ENCODE measurements at regions not wholly inside any gene's neighbourhood (a gene's known extent, or its start where the extent isn't known, plus 50 kb on each side); places are given as distances from the start of the nearest gene placed in this dataset.

- ATAC-seq (replicated peaks), result peak; percentile 43
- peak; percentile 47 to 56 (median 49) for DNase-seq
- Mint-ChIP-seq H3K4me1 (ENCODE audit: low read depth in 2 of 2) (no peaks in the 10 kb centered on the region), H3K27me3 (peaks cover 39 to 47% of the 10 kb centered on the region in 2 donors), H3K4me3 (no peak overlapping the region), H3K27ac (no peak overlapping the region), H3K9me3 (no peaks in the 10 kb centered on the region), H3K36me3 (ENCODE audit: insufficient read depth) (no peaks in the 10 kb centered on the region)
These were observed 603.3 kb downstream of the KIF4B start for GRCh38 chr5:155616779-155617392.

- no peak overlapping the region for H3K4me3 Mint-ChIP-seq
These were observed 606.1 kb downstream of the KIF4B start for GRCh38 chr5:155619688-155620087.

GRCh38 chr5:155620821-155621410 is 607.4 kb downstream of the KIF4B start:
- Mint-ChIP-seq H3K27ac (no peak overlapping the region), H3K9me3 (no peaks in the 10 kb centered on the region), H3K4me3 (no peak overlapping the region), H3K27me3 (peaks cover 41 to 48% of the 10 kb centered on the region in 2 donors), H3K4me1 (ENCODE audit: low read depth in 2 of 2) (no peaks in the 10 kb centered on the region), H3K36me3 (ENCODE audit: insufficient read depth) (no peaks in the 10 kb centered on the region)
- DNase-seq (no peak), ATAC-seq (replicated peaks) (no peak)

More at GRCh38 chr5:155619688-155620087, 606.1 kb downstream of the KIF4B start:
- DNase-seq (no peak), ATAC-seq (replicated peaks) (no peak)
- no peaks in the 10 kb centered on the region for H3K9me3 Mint-ChIP-seq
- H3K36me3 Mint-ChIP-seq (ENCODE audit: insufficient read depth), result no peaks in the 10 kb centered on the region
- no peaks in the 10 kb centered on the region for H3K4me1 Mint-ChIP-seq (ENCODE audit: low read depth in 2 of 2)
- H3K27ac Mint-ChIP-seq, result no peak overlapping the region
- peaks cover 41 to 42% of the 10 kb centered on the region in 2 donors for H3K27me3 Mint-ChIP-seq

- Mint-ChIP-seq H3K27ac (no peak overlapping the region), H3K4me3 (no peak overlapping the region), H3K9me3 (no peaks in the 10 kb centered on the region), H3K4me1 (ENCODE audit: low read depth in 2 of 2) (no peaks in the 10 kb centered on the region), H3K27me3 (peaks cover 46 to 58% of the 10 kb centered on the region in 2 donors), H3K36me3 (ENCODE audit: insufficient read depth) (no peaks in the 10 kb centered on the region)
- DNase-seq (no peak), ATAC-seq (replicated peaks) (no peak)
These were observed 611.2 kb downstream of the KIF4B start for GRCh38 chr5:155624597-155625241.

- Mint-ChIP-seq H3K9me3 (no peaks in the 10 kb centered on the region), H3K27me3 (peaks cover 40 to 52% of the 10 kb centered on the region in 2 donors), H3K4me1 (ENCODE audit: low read depth in 2 of 2) (no peaks in the 10 kb centered on the region), H3K27ac (no peak overlapping the region), H3K4me3 (no peak overlapping the region), H3K36me3 (ENCODE audit: insufficient read depth) (no peaks in the 10 kb centered on the region)
- ATAC-seq (replicated peaks) (no peak), DNase-seq (no peak)
These were observed 611.8 kb downstream of the KIF4B start for GRCh38 chr5:155625315-155625714.

GRCh38 chr5:155625897-155626543 is 612.5 kb downstream of the KIF4B start:
- Mint-ChIP-seq H3K27me3 (peaks cover 33 to 51% of the 10 kb centered on the region in 2 donors), H3K4me1 (ENCODE audit: low read depth in 2 of 2) (no peaks in the 10 kb centered on the region), H3K4me3 (no peak overlapping the region), H3K27ac (no peak overlapping the region), H3K9me3 (no peaks in the 10 kb centered on the region), H3K36me3 (ENCODE audit: insufficient read depth) (no peaks in the 10 kb centered on the region)
- DNase-seq (no peak), ATAC-seq (replicated peaks) (no peak)

GRCh38 chr5:155626592-155626991 is 613.0 kb downstream of the KIF4B start:
- H3K27me3 Mint-ChIP-seq, result peaks cover 28 to 51% of the 10 kb centered on the region in 2 donors
- no peaks in the 10 kb centered on the region for H3K4me1 Mint-ChIP-seq (ENCODE audit: low read depth in 2 of 2)
- DNase-seq (no peak), ATAC-seq (replicated peaks) (no peak)
- H3K27ac Mint-ChIP-seq, result no peak overlapping the region
- H3K9me3 Mint-ChIP-seq, result no peaks in the 10 kb centered on the region
- H3K36me3 Mint-ChIP-seq (ENCODE audit: insufficient read depth), result no peaks in the 10 kb centered on the region
- no peak overlapping the region for H3K4me3 Mint-ChIP-seq

- Mint-ChIP-seq H3K4me1 (ENCODE audit: low read depth in 2 of 2) (no peaks in the 10 kb centered on the region), H3K27me3 (peaks cover 24 to 47% of the 10 kb centered on the region in 2 donors), H3K4me3 (no peak overlapping the region), H3K9me3 (no peaks in the 10 kb centered on the region), H3K27ac (no peak overlapping the region), H3K36me3 (ENCODE audit: insufficient read depth) (peaks cover 3% of the 10 kb centered on the region)
- DNase-seq, result no peak
- ATAC-seq (replicated peaks), result no peak
These were observed 614.8 kb downstream of the KIF4B start for GRCh38 chr5:155628346-155628745.

- peaks cover 3% of the 10 kb centered on the region for H3K36me3 Mint-ChIP-seq (ENCODE audit: insufficient read depth)
- H3K27me3 Mint-ChIP-seq, result peaks cover 18 to 35% of the 10 kb centered on the region in 2 donors
- no peak for DNase-seq
- H3K27ac Mint-ChIP-seq, result no peak overlapping the region
- ATAC-seq (replicated peaks), result no peak
- no peaks in the 10 kb centered on the region for H3K9me3 Mint-ChIP-seq
- H3K4me1 Mint-ChIP-seq (ENCODE audit: low read depth in 2 of 2), result peaks cover 0 to 3% of the 10 kb centered on the region in 2 donors
- H3K4me3 Mint-ChIP-seq, result no peak overlapping the region
These were observed 616.0 kb downstream of the KIF4B start for GRCh38 chr5:155629597-155629996.

- Mint-ChIP-seq H3K27ac (no peak overlapping the region), H3K9me3 (no peaks in the 10 kb centered on the region), H3K36me3 (ENCODE audit: insufficient read depth) (peaks cover 3% of the 10 kb centered on the region), H3K4me1 (ENCODE audit: low read depth in 2 of 2) (peaks cover 0 to 3% of the 10 kb centered on the region in 2 donors), H3K27me3 (peaks cover 20 to 29% of the 10 kb centered on the region in 2 donors), H3K4me3 (no peak overlapping the region)
- DNase-seq (no peak), ATAC-seq (replicated peaks) (no peak)
These were observed 617.6 kb downstream of the KIF4B start for GRCh38 chr5:155631116-155631515.

GRCh38 chr5:155633338-155633957 is 619.9 kb downstream of the KIF4B start:
- no peak for ATAC-seq (replicated peaks)
- H3K27me3 Mint-ChIP-seq, result peaks cover 10 to 12% of the 10 kb centered on the region in 2 donors
- H3K27ac Mint-ChIP-seq, result no peak overlapping the region
- H3K4me3 Mint-ChIP-seq, result no peak overlapping the region
- no peak for DNase-seq
- no peaks in the 10 kb centered on the region for H3K9me3 Mint-ChIP-seq
- peaks cover 3% of the 10 kb centered on the region for H3K36me3 Mint-ChIP-seq (ENCODE audit: insufficient read depth)
- H3K4me1 Mint-ChIP-seq (ENCODE audit: low read depth in 2 of 2), result peaks cover 0 to 3% of the 10 kb centered on the region in 2 donors

- no peak for DNase-seq
- peaks cover 0 to 5% of the 10 kb centered on the region in 2 donors for H3K9me3 Mint-ChIP-seq
- H3K27ac Mint-ChIP-seq, result no peak overlapping the region
- no peaks in the 10 kb centered on the region for H3K36me3 Mint-ChIP-seq (ENCODE audit: insufficient read depth)
- H3K4me1 Mint-ChIP-seq (ENCODE audit: low read depth in 2 of 2), result no peaks in the 10 kb centered on the region
- H3K27me3 Mint-ChIP-seq, result peaks cover 10 to 15% of the 10 kb centered on the region in 2 donors
- no peak for ATAC-seq (replicated peaks)
- H3K4me3 Mint-ChIP-seq, result no peak overlapping the region
These were observed 636.1 kb downstream of the KIF4B start for GRCh38 chr5:155649666-155650065.

- Mint-ChIP-seq H3K27me3 (peaks cover 16 to 25% of the 10 kb centered on the region in 2 donors), H3K4me3 (no peak overlapping the region), H3K27ac (no peak overlapping the region), H3K36me3 (ENCODE audit: insufficient read depth) (no peaks in the 10 kb centered on the region), H3K4me1 (ENCODE audit: low read depth in 2 of 2) (no peaks in the 10 kb centered on the region), H3K9me3 (peaks cover 0 to 3% of the 10 kb centered on the region in 2 donors)
- DNase-seq (no peak), ATAC-seq (replicated peaks) (no peak)
These were observed 642.0 kb downstream of the KIF4B start for GRCh38 chr5:155655569-155655968.
